Activated naive CD4-positive, alpha-beta T cell treated with anti-CD3 and anti-CD28 coated beads, Interleukin-2, amount 50 U/mL, for 24 hours (primary cell): ENCODE measurements at regions not wholly inside any gene's neighbourhood (a gene's known extent, or its start where the extent isn't known, plus 50 kb on each side); places are given as distances from the start of the nearest gene placed in this dataset.

Experiments
- H3K27ac Mint-ChIP-seq: one replicate; pipeline ENCODE4 v1.8.0; 2021; ENCODE audit warnings: mild to moderate bottlenecking, mixed read lengths
- H3K27me3 Mint-ChIP-seq: one replicate; pipeline ENCODE4 v1.8.0; 2021; ENCODE audit warnings: mixed read lengths
- H3K36me3 Mint-ChIP-seq: one replicate; pipeline ENCODE4 v1.8.0; 2021; ENCODE audit warnings: mixed read lengths
- H3K4me1 Mint-ChIP-seq: one replicate; pipeline ENCODE4 v1.8.0; 2021; ENCODE audit warnings: mixed read lengths
- H3K4me3 Mint-ChIP-seq: one replicate; pipeline ENCODE4 v1.8.0; 2021; ENCODE audit warnings: mild to moderate bottlenecking, mixed read lengths
- H3K9me3 Mint-ChIP-seq: one replicate; pipeline ENCODE4 v1.8.0; 2021; ENCODE audit warnings: mixed read lengths

GRCh38 chr16:66127459-66128370, 238.8 kb upstream of the CDH5 start:
- no peaks in the 10 kb centered on the region for H3K4me1 Mint-ChIP-seq
- H3K27me3 Mint-ChIP-seq, result peaks cover 39% of the 10 kb centered on the region
- H3K27ac Mint-ChIP-seq, result no peak overlapping the region
- no peaks in the 10 kb centered on the region for H3K36me3 Mint-ChIP-seq
- H3K4me3 Mint-ChIP-seq, result no peak overlapping the region
- no peaks in the 10 kb centered on the region for H3K9me3 Mint-ChIP-seq

DNA sequence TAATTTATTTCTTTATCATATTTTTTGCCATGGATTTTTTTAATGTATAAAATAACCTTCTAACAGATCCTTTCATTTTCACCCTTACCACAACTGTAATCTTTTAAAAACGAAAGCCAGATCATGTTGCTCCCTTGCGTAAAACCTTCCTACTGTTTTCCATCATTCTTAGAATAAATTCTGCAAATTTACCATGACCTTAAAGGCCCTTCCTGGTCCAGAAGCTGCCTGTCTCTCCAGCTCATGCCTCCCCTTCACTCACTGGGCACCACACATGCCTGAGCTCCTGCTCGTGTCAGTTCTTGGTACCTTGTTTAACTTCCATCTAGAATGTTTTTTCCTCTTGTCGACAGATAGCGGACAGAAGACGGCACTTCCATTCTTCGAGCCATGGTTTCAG, 245.0 kb upstream of the CDH5 start:
- H3K27ac Mint-ChIP-seq, result no peak overlapping the region
- no peaks in the 10 kb centered on the region for H3K36me3 Mint-ChIP-seq
- no peaks in the 10 kb centered on the region for H3K9me3 Mint-ChIP-seq
- H3K27me3 Mint-ChIP-seq, result peaks cover 13% of the 10 kb centered on the region
- no peaks in the 10 kb centered on the region for H3K4me1 Mint-ChIP-seq
- H3K4me3 Mint-ChIP-seq, result no peak overlapping the region

DNA sequence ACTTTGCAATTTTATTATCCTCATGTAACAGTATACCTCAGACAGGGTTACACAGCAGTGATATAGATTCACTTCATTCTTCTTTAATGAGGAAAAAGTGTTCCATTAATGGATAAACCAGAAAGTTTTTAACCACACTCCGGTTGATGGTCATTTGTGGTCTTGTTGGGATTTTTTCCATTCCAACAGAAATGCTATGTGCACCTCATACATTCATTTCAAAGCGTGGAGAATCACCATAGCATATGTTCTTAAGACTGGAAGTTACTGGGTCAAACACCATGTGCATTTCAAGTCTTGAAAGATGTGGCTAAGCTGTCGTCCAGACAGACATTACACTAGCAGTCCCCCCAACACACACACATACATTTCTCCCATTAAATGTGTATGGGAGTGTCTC, 245.8 kb upstream of the CDH5 start:
- Mint-ChIP-seq H3K4me3 (no peak overlapping the region), H3K27me3 (peaks cover 10% of the 10 kb centered on the region), H3K9me3 (no peaks in the 10 kb centered on the region), H3K36me3 (no peaks in the 10 kb centered on the region), H3K27ac (no peak overlapping the region), H3K4me1 (no peaks in the 10 kb centered on the region)

DNA sequence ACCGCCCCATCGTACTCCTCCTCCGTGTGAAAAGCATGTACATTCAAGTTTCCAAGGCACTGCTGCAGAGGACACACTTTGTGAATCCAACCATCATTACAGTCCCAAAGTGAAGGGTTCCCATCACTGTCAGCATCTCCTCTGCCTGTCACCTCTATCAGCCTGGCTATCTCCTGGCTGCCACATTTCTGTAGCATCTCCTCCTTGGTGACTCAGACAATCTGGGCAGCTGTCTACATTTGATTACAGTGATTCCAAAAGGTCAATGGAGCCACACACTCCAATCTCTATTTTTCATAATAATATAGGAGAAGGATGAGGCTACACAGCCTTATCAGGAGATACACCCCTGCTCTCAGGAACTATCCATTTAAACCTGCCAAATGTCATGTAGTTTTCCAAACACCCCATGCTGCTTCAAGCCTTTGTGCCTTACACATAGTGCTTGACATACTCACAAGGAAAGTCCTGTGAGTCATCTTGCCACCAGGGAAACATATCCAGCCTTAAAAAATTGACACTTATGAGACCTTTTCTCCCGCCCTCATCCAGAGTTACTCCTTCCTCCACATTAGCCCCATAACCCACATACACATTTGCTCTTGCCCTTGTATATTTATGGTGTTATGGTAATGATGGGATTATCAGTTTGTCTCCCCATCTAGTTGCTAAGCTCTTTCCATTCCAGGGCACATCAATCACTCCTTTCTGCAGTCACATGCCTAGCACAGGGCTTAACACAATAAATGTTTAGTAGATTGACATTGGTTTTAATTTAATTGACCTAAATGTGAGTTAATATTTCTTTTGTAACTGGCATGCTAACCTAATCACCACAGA, 250.1 kb upstream of the CDH5 start:
- Mint-ChIP-seq H3K4me1 (no peaks in the 10 kb centered on the region), H3K27me3 (peaks cover 4% of the 10 kb centered on the region), H3K27ac (no peak overlapping the region), H3K4me3 (no peak overlapping the region), H3K9me3 (no peaks in the 10 kb centered on the region), H3K36me3 (no peaks in the 10 kb centered on the region)

- H3K9me3 Mint-ChIP-seq, result no peaks in the 10 kb centered on the region
- peaks cover 4% of the 10 kb centered on the region for H3K27me3 Mint-ChIP-seq
- H3K4me1 Mint-ChIP-seq, result no peaks in the 10 kb centered on the region
- H3K27ac Mint-ChIP-seq, result no peak overlapping the region
- H3K36me3 Mint-ChIP-seq, result no peaks in the 10 kb centered on the region
- H3K4me3 Mint-ChIP-seq, result no peak overlapping the region
These were observed 251.1 kb upstream of the CDH5 start for GRCh38 chr16:66115373-66115772.

- Mint-ChIP-seq H3K27me3 (peaks cover 5% of the 10 kb centered on the region), H3K4me1 (no peaks in the 10 kb centered on the region), H3K9me3 (no peaks in the 10 kb centered on the region), H3K4me3 (no peak overlapping the region), H3K36me3 (no peaks in the 10 kb centered on the region), H3K27ac (no peak overlapping the region)
These were observed 253.3 kb upstream of the CDH5 start for GRCh38 chr16:66113223-66113622.

- Mint-ChIP-seq H3K27me3 (peaks cover 9% of the 10 kb centered on the region), H3K27ac (no peak overlapping the region), H3K4me1 (no peaks in the 10 kb centered on the region), H3K36me3 (no peaks in the 10 kb centered on the region), H3K4me3 (no peak overlapping the region), H3K9me3 (no peaks in the 10 kb centered on the region)
These were observed 256.8 kb upstream of the CDH5 start for GRCh38 chr16:66109677-66110076.

- H3K36me3 Mint-ChIP-seq, result no peaks in the 10 kb centered on the region
- H3K27me3 Mint-ChIP-seq, result peaks cover 10% of the 10 kb centered on the region
- no peak overlapping the region for H3K27ac Mint-ChIP-seq
- no peaks in the 10 kb centered on the region for H3K9me3 Mint-ChIP-seq
- no peak overlapping the region for H3K4me3 Mint-ChIP-seq
- H3K4me1 Mint-ChIP-seq, result no peaks in the 10 kb centered on the region
These were observed 258.8 kb upstream of the CDH5 start for GRCh38 chr16:66107661-66108060.

DNA sequence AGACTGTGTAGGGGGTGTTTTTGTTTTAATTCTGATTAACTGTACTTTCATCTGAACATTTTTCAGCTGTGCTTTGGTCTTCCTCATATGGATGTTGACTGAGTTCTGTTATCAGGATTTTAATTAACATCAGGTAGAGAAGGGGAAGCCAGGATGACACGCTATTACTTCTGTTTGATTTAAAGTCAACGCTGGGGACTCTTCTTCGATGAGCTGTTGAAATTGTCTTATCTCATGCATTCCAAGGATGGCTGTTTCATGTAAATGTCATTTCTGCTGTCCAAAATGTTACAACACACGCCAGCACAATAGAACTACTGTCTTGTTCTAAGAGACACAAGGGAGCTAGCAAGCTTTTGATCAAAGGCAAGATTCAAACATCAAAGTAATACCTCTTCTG, 263.3 kb upstream of the CDH5 start:
- Mint-ChIP-seq H3K4me1 (no peaks in the 10 kb centered on the region), H3K27me3 (peaks cover 15% of the 10 kb centered on the region), H3K27ac (no peak overlapping the region), H3K36me3 (no peaks in the 10 kb centered on the region), H3K4me3 (no peak overlapping the region), H3K9me3 (no peaks in the 10 kb centered on the region)

GRCh38 chr16:66099306-66099705, 267.2 kb upstream of the CDH5 start:
- Mint-ChIP-seq H3K9me3 (no peaks in the 10 kb centered on the region), H3K36me3 (no peaks in the 10 kb centered on the region), H3K27ac (no peak overlapping the region), H3K4me3 (no peak overlapping the region), H3K4me1 (no peaks in the 10 kb centered on the region), H3K27me3 (peaks cover 17% of the 10 kb centered on the region)

GRCh38 chr16:66097751-66098150, 268.7 kb upstream of the CDH5 start:
- Mint-ChIP-seq H3K9me3 (no peaks in the 10 kb centered on the region), H3K36me3 (no peaks in the 10 kb centered on the region), H3K4me3 (no peak overlapping the region), H3K4me1 (no peaks in the 10 kb centered on the region), H3K27me3 (peaks cover 16% of the 10 kb centered on the region), H3K27ac (no peak overlapping the region)

- no peak overlapping the region for H3K4me3 Mint-ChIP-seq
- peaks cover 16% of the 10 kb centered on the region for H3K27me3 Mint-ChIP-seq
- no peaks in the 10 kb centered on the region for H3K36me3 Mint-ChIP-seq
- H3K27ac Mint-ChIP-seq, result no peak overlapping the region
- H3K9me3 Mint-ChIP-seq, result no peaks in the 10 kb centered on the region
- H3K4me1 Mint-ChIP-seq, result no peaks in the 10 kb centered on the region
These were observed 270.8 kb upstream of the CDH5 start for GRCh38 chr16:66095676-66096075.

- Mint-ChIP-seq H3K4me1 (no peaks in the 10 kb centered on the region), H3K27ac (no peak overlapping the region), H3K4me3 (no peak overlapping the region), H3K36me3 (no peaks in the 10 kb centered on the region), H3K9me3 (no peaks in the 10 kb centered on the region), H3K27me3 (peaks cover 5% of the 10 kb centered on the region)
These were observed 273.3 kb upstream of the CDH5 start for GRCh38 chr16:66093191-66093590.

DNA sequence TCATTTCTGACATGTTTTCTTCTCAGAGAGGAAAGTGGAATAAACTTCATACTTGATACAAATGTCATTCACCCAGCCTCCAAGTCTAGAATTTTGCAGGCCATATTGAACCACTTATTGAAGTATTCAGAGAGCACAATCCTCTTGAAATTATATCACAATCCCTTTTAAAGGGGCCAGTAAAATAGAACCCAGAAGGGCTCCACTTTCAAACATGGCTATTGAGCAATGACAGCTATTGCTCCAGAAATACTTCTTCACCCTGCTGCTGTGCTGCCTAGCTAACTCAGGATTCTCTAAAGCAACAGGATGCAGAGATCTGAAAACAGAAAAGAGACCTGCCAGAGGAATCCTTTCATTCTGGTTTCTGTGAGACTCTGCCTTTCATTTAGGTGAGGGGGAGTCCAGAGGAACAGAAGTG, 275.0 kb upstream of the CDH5 start:
- no peaks in the 10 kb centered on the region for H3K36me3 Mint-ChIP-seq
- H3K4me3 Mint-ChIP-seq, result no peak overlapping the region
- peaks cover 5% of the 10 kb centered on the region for H3K9me3 Mint-ChIP-seq
- no peak overlapping the region for H3K27ac Mint-ChIP-seq
- no peaks in the 10 kb centered on the region for H3K4me1 Mint-ChIP-seq
- H3K27me3 Mint-ChIP-seq, result no peaks in the 10 kb centered on the region

DNA sequence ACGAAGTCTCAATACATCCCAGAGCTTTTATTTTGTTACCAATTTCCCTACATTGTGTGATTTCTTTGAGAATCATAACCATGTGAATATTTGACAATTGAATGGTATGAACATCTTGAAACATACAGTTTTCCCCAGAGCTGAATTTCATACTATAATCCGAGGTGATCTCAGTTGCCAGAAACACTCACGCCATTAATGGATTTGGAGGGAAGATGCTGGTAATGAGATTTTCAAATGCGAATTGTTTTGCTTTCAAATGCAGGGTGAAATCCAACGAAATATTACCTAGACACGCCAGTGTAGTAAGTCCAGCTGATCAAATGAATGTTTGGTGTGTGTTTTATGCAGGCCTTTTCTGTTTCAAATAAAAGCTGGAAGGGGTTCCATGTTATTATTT, 277.8 kb upstream of the CDH5 start:
- H3K27me3 Mint-ChIP-seq, result no peaks in the 10 kb centered on the region
- peaks cover 5% of the 10 kb centered on the region for H3K9me3 Mint-ChIP-seq
- H3K27ac Mint-ChIP-seq, result no peak overlapping the region
- no peaks in the 10 kb centered on the region for H3K4me1 Mint-ChIP-seq
- H3K4me3 Mint-ChIP-seq, result no peak overlapping the region
- H3K36me3 Mint-ChIP-seq, result no peaks in the 10 kb centered on the region

GRCh38 chr16:66087308-66087707, 279.2 kb upstream of the CDH5 start:
- H3K4me1 Mint-ChIP-seq, result no peaks in the 10 kb centered on the region
- peaks cover 5% of the 10 kb centered on the region for H3K9me3 Mint-ChIP-seq
- H3K27me3 Mint-ChIP-seq, result no peaks in the 10 kb centered on the region
- no peaks in the 10 kb centered on the region for H3K36me3 Mint-ChIP-seq
- no peak overlapping the region for H3K27ac Mint-ChIP-seq
- no peak overlapping the region for H3K4me3 Mint-ChIP-seq
